Amniotic epithelial cell (primary cell): ENCODE measurements at regions not wholly inside any gene's neighbourhood (a gene's known extent, or its start where the extent isn't known, plus 50 kb on each side); places are given as distances from the start of the nearest gene placed in this dataset.

Experiments
- DNase-seq: peaks from one replicate; pipeline ENCODE4 v3.0.0-alpha.2; 2010; ENCODE audit warnings: low read depth

- DNase-seq, result no peak
These were observed 702.8 kb downstream of the KCNJ2 start for GRCh38 chr17:70872103-70872502.

DNA sequence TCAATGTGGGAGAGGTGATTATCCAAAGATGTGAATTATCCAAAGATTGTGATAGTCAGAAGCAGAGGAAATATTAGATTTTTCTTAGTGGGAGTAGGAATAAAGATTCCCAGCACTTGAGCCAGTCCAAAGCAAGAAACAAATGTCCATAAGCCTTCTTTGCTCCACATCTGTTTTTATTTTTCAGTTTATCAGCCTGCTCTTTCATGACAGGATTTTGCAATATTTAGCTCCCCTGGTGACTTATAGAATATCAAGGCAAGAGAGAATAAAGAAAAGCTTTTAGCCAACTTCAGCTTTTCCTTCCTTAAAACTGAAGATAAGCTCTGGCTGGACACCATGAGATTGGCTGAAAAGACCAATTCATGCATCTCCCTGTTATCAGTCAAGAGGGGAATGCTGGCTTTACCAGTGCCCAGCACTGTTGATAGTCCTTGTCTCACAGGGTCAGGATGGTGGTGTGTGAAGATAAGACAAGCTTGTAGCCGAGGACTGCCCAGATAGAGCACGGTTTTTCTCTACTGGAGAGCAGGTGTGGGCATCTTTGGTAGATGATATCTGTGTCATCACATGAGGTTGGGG, 706.5 kb downstream of the KCNJ2 start:
- DNase-seq, result no peak

- DNase-seq, result no peak
These were observed 709.5 kb downstream of the KCNJ2 start for GRCh38 chr17:70878879-70879278.

- no peak for DNase-seq
These were observed 710.1 kb downstream of the KCNJ2 start for GRCh38 chr17:70879401-70879800.

DNA sequence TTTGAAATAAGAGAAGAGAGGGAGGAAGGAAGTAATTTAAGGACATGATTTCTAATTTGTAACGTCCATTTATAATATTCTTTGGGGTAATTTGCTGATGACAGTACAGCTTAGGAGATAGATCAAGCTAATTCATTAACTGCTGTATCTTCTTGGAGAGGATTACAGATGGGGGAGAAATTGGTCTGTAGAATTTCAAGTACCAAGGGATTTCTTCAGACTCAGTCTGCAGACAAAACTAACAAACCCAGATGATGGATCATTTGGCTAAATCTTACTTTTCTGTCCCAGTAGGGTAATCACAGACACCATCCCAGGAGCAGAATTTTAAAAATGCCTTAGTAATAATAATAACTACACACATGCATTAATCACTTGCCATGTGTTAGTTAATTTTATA, 711.8 kb downstream of the KCNJ2 start:
- no peak for DNase-seq

DNA sequence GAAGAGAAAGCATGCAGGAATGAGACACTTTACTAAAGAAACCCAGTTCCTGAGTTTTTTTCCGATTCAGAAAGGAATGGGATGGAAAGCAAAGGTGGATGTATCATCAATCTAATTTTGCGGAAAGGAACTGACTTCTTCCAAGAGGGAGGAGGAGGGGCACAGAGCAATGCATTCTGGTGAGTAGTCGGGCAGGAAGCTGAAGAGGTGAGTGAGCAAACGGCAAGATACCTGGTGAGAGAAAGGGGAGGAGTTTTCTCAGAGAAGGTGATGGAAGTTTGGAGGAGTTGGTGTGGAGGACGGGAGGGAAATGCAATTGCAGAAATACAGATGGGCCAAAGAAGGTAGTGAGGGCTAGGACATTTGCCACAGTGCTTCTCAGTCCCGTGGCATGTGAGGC, 713.2 kb downstream of the KCNJ2 start:
- DNase-seq, result no peak

GRCh38 chr17:70886648-70887047, 717.3 kb downstream of the KCNJ2 start:
- DNase-seq, result no peak

DNA sequence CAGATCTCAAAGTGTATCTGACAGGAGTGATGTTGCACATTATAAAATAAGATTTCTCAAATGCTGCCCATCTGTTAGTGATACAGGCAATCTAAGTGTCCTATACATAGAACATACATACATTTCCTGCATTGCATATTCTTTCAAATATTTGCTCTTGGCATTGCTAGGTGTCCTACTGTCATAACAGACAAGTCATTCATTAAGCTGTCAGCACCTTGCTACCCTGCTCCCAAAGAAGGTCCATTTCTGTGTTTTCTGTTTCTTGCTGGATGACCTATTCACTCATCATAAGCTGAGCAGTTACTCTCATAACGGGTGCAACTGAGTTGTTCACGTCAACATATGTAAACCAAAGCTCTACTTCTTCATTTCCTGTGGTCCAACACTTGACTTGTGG, 719.0 kb downstream of the KCNJ2 start:
- no peak for DNase-seq

DNA sequence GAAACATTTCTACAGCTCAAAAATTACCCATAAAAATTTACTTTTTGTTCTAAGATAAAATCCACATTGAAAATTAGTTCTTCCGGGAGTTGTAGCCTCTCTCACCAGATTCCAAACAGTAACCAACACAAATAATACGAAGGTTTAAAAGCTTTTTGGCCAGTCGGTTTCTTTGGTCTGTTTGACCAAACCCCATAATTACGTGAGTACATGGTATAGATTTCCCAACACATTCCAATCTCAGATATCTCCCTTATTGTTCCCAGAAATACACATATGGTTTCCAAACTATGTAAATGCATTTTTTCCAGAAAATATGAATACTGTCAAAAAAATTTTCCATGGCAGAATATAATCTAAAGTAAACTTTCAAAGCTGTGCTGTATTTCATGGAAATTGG, 722.0 kb downstream of the KCNJ2 start:
- no peak for DNase-seq

- DNase-seq, result no peak
These were observed 723.2 kb downstream of the KCNJ2 start for GRCh38 chr17:70892527-70892926.

GRCh38 chr17:70896843-70897242, 727.5 kb downstream of the KCNJ2 start:
- DNase-seq, result no peak

GRCh38 chr17:70897446-70897845, 728.1 kb downstream of the KCNJ2 start:
- no peak for DNase-seq

DNA sequence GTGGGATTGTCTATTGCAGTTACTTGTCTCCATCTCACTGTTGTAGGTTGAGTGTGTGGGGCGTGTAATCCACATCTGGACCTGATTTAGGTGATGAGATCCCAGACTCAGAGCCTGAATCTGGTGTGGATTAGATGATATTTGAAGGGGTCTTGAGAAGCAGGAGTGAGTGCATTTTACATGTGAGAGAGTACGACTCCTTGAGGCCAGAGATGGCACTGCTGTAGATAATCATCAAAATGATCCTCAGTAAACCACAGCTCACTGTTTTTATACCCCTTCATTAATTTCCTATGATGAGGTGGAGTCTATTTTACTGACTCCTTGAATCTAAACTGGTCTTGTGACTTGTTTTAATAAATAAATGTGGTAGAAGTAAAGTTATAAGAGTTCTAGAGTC, 732.5 kb downstream of the KCNJ2 start:
- DNase-seq, result no peak

DNA sequence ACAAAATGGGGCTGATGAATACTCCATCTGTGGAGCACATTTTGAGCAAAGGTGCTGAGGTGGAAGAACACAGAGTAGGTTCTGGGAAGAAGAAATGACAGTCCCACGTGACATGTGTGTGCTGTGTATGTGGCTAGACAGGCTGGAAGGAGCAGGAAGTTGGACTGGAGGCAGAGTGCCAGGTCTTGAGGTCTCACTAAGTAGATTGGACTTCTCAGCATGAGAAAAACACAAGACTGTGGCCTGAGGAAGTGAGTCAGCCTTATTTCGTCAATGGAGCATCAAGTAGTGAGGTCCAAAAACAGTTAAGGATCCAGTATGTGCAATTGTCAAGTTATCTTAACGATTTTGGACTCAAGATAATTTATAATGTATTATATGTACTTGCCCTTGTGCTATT, 736.5 kb downstream of the KCNJ2 start:
- DNase-seq, result peak; percentile 97

- DNase-seq, result peak; percentile 80
These were observed 737.5 kb downstream of the KCNJ2 start for GRCh38 chr17:70906808-70907207.

- DNase-seq, result no peak
These were observed 743.6 kb downstream of the KCNJ2 start for GRCh38 chr17:70912716-70913485.

GRCh38 chr17:70916469-70916868, 747.1 kb downstream of the KCNJ2 start:
- DNase-seq, result no peak

GRCh38 chr17:70919241-70919640, 749.9 kb downstream of the KCNJ2 start:
- DNase-seq, result no peak

DNA sequence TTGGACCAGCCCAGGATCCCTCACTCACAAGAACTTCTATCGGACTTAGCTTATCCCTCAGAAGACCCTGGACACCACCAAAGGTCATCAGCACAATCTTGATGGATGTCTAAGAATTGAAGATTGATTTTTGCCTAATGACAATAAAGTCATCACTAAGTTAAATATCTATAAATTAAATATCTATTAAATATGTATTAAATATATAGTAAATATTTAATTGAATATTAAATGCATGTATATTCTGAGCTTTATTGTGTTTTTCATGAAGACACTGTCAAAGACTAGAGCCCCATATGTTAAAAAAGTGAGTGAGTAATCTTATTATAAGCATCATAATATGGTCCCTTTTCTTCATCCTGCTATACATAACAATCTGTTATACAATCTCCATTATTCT, 751.1 kb downstream of the KCNJ2 start:
- no peak for DNase-seq

GRCh38 chr17:70922268-70922667, 752.9 kb downstream of the KCNJ2 start:
- DNase-seq, result no peak

GRCh38 chr17:70924776-70925175, 755.4 kb downstream of the KCNJ2 start:
- no peak for DNase-seq

DNA sequence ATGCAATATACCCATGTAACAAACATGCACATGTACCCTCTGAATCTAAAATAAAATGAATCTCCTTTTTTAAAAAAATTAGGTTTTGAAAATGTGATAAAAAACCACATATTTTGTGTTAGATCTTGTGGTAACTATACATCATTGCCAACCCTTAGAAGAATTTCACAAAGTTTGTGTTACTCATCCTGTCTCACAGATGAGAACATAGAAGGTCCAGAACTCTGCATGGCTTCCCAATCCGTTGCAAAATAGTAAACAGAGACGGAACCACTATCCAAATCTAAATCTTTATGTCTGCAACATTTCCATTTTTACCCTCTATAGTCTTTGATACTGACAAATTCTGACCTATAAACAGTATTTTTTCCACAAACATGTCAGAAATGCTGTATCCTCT, 759.9 kb downstream of the KCNJ2 start:
- peak; percentile 73 for DNase-seq

DNA sequence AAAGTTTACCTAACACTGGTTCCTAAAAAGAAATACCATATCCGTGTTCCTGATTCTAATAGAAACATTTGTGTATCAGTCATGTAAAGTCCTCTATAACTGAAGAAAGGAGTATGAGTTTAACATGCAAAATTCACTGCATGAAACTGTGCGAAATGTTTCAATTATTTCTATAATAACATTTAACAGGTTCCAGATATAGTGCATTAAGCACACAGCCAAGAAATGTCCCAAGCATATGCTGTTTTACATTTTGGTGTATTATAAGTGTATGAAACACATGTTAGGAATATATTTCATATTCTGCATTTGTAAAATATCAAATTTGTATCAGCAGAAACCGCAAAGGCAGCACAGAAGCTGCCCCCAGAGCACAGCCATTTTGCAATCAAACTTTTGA, 764.9 kb downstream of the KCNJ2 start:
- DNase-seq, result no peak

DNA sequence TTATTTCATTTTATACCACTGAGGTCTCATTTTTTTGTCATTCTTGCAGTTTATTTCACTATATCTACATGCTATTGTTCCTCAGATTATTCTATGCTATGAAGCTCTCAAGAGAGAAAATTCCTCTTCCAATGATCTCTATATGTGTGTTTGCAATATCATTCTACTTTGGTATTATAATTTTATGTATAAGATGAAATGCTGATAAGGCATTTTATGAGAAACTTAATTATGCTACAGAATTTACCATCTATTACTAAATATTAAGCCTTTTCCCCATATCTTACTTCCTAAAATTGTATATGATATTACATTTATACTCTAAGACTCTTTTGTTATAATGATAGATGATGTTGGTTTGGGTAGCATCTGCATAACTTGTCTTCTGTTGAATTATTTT, 765.5 kb downstream of the KCNJ2 start:
- DNase-seq, result no peak
